GM18498 (cell line): ENCODE measurements at regions not wholly inside any gene's neighbourhood (a gene's known extent, or its start where the extent isn't known, plus 50 kb on each side); places are given as distances from the start of the nearest gene placed in this dataset.
A peak's percentile ranks its signal among the peaks of the same experiment; 100 is the strongest.

ENCODE experiments used
- ATAC-seq: cut with Tn5 transposase; IDR thresholded peaks from one replicate; pipeline ENCODE4 v1.9.1; 2021; ENCODE audit warnings: mild to moderate bottlenecking, moderate library complexity; ENCODE audit not compliant: unreplicated experiment

DNA sequence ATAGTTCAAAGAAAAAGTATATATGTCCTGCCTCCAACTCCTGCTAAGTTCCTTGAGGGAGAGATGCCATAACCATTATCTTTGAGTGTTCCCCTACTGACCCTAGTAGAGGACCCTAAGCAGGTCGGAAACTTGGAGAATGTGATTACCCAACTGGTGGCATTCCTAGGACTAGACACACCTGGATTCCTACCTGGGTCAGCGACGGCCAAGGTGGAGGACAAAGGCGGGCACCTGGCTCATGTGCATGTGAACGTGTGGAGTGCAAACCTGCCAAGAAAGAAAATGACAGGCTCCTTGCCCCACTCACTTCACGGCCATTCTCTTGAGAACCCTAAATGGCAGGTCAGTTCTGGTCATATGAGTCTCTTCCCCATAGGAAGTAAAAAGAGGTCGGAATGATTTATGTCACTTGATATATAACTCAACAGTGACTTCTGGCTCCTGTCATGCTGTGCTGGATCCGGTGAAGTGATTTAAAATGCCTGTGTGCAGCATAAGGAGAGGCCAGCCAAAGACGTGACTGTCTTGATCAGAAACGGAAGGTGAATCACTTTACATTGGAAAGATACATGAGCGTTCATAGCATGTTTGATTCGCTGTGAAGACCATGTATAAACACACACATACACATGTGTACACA is 371.6 kb downstream of the EIPR1 start:
- ATAC-seq = no peak

DNA sequence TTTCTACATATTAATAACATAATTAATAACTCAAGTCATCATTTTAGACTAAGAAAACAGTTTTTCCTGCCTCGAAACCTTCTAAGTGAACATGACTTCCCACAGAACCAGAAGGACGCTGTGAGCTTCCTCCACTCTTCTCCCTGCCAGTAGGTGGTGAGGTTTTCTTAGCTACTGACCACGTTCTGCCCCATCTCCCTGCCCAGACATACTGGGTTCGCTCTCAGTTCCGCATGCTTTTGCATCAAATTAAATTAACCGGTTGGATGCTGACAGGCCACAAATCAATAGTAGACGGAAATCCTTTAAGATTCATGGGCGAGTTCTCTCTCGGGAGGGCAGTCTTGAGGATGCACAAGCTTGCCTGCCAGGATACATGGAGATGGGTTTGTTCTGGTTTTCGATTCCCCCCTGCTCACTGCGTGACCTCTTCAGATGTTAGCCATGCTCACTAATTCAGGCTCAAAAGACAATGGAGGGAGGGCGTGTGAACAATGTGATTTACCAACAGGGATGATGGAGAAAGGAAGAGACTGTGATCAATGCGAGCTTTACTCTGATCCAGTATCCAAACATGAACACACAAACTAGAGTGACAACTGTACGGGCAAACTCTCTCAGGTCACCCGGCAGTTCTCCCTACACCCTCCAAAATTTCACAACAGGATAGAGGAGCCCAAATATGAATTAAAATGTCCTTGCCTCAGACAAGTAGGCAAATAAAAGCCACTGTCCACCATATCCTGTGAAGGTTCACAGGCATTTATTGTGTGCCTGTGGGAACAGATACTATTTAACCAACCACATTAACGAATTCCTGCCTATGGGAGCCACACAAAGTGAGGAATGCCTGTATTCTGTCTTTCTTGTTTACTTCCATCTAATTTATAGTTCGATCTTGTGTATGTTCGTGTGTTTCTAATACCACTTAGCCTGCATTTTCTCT is 375.7 kb downstream of the EIPR1 start:
- ATAC-seq = peak; percentile 72

DNA sequence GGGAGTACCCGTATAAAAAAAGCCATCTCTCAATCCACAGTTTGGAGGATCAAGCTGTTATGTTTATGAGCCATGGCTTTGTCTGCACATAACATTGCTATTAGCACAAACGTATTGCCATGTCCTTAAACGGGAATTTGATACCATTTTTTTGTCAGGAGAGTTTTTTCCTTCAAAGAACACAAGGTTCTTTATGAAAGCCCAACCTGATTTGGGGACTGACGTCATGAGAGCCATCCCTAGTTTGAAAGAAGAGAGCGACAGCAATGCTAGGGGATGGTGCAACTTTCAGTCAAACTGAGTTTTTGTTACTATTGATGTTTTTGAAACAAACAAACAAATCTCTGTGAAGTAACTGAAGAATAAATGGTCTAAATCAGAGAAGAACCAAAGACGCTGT is 376.6 kb downstream of the EIPR1 start:
- no peak for ATAC-seq

DNA sequence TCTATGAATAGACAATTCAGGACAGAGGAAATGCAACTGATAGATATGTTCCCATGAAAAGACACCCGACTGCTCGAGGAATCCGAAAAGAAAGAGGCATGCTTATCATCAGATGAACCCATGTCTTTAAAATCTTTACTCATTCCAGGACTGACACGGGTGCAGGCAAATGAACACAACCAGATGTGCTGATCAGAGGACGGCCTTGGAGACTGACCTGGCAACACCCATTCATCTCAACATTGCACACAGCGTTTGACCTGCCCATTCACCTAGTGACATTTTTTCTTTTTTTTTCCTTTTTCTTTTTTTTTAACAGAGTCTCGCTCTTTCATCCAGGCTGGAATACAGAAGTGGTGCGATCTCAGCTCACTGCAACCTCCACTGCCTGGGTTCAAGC is 377.5 kb downstream of the EIPR1 start:
- ATAC-seq = no peak

DNA sequence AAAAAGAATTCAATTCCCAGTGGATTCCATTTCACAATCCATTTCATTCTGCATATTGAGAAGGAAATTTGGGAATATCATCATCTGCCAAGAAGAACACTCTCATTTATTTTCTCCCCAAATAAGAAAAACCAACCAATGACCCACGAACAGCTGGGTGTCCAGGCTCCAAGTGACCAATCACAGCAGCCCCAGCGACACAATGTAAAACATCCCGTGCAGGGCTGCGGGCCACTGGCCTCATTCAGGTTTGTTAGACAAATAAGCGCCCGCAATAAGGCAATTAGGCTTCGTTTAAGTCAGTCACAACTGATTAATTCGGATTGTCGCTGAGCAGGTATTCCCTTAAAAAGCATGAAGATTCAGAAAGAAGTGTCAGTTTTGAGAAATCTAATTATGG is 378.6 kb downstream of the EIPR1 start:
- no peak for ATAC-seq

DNA sequence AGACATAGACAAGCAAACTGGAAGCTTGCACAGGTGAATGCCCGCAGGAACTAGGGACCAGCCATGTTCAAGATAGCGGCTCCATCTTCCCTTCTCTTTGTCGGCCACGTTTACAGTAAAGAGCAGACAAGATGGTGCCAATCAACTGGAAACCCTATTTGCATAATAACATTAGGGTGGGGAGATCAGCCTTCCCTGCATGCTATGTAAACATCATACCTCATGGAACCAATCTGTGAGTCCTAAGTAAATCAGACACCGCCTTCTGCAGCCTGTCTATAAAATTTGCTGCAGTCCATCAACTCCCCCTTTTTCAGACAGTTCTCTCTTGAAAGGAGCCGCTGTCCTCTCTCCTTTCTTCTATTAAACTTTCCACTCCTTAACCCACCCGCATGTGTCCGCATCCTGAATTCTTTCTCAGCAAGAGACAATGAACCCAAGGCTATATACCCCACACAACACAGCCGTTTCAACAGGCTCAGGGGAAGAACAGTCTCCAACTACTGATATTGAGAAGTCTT is 384.4 kb downstream of the EIPR1 start:
- ATAC-seq = no peak

DNA sequence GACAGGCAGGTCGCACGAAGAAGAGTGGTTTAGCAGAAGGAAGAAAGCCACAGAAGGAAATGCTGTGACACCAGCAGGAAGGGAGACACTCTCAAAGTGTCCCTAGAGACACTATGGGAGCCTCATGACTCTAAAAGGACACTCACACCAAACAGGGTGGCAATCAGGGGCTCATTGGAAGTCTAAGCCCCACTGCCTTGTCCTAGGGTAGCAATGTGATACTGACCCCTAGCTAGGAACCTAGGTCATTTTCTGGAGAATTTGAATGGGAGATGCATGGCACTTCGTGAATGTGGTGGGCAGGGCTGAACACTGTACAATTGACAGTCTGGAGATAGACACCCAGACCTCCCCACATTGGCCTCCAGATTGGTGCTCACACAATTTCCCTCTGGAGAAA is 385.0 kb downstream of the EIPR1 start:
- ATAC-seq = no peak

DNA sequence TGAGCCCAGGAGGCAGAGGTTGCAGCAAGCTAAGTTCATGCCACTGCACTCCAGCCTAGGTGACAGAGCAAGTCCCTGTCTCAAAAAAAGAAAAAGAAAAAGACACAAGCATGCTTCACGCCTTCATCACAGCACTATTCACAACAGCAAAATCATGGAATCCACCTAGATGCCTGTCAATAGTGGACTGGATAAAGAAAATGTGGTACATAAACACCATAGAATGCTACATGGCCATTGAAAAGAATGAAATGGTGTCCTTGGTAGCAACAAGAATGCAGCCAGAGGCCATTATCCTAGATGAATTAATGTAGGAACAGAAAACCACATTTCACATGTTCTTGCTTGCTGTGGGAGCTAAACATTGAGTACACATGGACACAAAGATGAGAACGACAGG is 392.6 kb downstream of the EIPR1 start:
- ATAC-seq = no peak

DNA sequence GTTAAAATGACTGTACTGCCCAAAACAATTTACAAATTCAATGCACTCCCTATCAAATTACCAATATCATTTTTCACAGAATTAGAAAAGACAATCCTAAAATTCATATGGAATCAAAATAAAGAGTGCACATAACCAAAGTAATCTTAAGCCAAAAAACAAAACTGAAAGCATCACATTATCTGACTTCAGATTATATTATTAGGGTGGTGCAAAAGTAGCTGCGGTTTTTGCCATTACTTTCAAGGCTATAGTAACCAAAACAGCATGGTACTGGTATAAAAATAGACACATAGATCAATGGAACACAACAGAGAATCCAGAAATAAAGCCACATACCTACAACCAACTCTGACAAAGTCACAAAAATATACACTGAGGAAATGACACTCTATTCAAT is 396.6 kb downstream of the EIPR1 start:
- no peak for ATAC-seq

DNA sequence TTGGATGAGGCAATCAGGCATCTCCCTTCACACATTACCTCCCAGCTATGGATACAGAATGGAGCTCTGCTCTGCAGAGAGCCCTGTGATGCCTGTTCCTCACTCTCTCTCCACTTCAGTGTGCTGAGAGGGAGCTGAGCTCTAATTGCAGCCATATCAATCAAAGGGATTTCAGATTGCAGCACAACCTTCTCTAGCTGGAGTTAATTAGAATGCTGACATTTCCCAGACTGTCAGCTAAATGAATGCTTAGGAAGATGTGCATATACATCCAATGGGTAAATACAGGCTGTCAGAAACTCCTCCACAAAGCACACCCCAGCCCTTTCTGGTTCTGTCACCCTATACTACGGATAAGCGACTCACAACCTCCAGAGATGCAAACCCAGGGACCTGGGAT is 402.6 kb downstream of the EIPR1 start:
- ATAC-seq = no peak

DNA sequence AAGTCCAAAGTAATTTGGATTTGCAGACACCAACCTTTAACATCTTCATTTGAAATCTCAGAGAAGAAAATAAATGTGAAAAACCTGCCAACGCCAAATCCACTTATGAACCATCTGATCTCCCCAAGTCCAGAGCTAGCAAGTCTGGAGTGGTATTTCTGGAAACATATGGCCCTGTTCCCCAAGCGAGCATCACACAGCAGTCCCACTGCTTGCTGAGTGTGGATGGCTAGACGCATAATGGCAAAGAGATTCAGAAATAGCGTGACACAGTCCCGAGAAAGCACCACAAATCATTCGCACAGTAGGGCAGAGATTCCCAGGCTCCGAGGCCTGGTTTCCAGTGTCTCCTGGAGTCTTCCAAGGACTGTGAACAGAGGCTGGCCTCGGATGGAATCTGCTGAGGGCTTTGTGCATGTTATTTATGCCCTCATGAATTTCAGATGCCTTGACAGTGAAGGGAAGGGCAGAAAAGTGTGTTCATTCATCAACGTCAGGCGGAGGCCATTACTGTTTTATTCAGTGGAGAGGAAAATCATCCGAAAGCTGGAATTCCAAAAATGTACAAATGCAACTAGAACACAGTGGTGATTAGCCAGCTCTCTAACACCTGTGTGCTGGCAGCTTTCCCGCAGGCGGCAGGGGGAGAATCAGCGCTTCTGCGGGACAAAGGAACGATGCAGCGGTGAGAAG is 417.0 kb downstream of the EIPR1 start:
- no peak for ATAC-seq

DNA sequence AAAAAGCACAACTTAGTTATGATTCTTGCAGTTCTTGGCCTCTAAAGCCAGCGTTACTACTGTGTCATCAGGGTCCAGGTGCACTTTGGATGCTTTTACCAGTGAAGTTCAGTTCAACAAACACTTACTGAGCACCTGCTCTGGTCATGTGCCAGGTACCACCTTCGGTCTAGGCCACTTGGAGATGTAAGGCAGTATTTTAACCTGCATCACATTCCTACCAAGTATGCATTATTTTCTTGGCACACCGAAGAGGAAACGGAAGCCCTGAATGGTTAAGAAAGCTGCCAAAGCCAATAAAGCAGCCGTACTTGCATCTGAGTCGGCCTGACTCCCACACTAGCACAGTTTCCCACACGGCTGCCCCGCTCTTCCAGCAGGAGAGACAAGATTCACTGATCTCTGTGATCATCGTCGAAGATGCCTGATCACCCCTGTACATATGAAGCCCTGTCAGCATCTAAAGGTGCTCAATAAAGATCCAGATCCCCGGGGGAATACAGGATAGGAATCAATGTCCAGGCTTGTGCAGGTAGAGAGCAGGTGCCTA is 427.1 kb downstream of the EIPR1 start:
- no peak for ATAC-seq

DNA sequence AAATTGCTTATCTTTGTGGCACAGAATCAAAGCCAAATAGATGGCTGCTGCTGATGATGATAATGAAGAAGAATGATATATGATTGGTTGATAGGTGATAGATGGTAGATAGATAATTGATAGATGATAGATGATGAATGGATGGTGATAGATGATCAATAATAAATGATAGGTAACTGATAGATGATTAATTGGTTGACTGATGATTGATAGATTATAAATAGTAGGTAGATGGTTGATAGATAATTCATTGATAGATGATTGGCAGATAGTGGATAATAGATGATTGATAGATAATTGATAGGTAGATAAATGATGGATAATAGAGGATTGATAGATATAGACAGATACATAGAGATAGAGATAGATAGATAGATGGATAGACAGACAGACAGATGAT is 430.2 kb downstream of the EIPR1 start:
- no peak for ATAC-seq

DNA sequence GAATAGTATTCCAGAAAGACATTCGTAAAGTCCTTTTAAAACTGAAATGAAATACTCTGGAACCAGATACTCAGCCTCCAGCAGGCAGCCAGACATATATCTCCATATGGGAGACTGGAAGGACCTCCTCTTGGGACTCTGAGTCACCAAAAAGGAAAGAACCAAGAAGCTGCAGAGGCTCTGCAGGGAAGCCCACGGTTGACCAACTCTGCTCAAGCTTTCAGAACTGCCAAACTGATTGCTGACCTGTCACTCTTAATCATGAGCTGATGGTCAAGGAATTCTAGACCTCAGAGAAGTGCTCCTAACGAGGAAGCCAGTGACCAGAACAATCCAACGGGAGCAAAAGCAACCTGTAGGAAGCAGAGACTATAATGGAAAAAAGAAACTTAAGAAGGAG is 434.7 kb downstream of the EIPR1 start:
- ATAC-seq = no peak

DNA sequence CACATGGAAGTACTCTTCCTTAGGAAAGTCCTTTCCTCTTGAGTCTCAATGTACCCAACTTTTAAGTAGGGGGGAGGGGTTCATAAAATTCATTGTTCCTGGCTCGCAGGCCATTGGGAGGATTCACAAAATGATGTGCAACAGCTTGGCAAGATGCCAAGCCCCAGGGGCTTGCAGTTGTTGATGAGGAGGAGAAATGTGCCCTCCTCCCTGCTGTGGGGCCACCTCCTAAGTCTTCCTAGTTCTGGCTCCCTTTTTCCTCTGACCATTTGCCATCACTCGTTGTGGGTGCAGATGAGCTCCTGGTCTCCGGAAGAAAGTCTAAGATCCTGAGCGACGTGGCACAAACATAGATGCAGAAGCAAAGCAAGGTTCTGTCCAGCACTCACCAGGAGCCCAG is 435.4 kb downstream of the EIPR1 start:
- no peak for ATAC-seq

DNA sequence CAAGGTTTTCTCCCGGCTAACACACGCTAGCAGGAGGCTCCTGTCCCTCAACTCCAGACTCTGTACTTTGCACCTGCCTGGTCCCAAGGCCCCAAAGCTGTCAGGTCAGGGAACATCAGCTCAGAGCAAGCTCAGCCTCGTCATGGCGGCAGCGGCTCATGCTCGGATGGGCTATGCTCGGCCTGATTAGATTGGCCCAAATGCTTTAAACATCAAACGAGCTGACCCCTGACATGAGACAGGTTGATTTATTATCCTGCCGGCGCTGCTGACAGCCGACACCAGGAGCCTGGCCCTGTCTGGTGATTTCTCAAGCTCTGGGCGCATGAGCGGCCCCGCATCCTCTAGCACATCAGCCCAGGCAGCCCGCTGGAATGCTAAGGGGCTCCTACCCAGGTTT is 436.4 kb downstream of the EIPR1 start:
- no peak for ATAC-seq

DNA sequence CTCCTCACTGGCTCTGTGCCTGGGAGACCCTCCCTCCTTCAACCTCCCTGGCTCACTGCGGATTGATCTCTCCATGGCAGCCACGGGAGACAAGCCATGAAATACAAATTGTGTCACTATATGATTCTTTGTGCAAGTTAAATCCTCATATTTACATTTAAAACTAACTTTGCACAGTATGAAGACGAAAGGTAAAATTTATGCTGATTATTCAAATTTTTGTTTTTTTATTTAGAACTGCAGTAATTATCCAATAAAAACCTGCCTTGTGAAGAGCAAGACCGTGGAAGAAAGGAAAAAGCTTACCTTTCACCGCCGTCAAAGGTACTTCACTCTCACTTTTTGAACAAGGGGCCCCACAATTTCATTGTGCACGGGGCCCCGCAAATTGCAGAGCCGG is 436.9 kb downstream of the EIPR1 start:
- ATAC-seq = no peak

DNA sequence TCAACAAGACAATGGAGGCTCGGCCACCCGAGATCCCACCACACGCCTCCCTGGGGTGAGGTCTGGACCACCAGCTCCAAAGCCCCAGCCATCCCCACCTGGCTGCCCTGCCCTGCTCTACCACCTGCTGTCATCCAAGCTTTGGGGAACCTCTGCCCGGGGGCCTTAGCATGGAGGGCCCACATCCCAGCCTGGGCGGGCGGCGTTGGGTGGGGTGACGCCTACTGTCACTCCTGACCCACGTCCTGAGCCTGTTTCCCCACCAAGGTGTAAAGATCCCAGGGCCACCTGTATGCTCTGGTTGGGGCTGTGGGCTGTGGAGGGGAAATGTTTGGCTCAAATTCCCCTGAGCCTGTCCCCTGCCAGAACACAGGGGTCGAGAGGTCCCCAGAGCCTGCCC is 437.6 kb downstream of the EIPR1 start:
- ATAC-seq = no peak

DNA sequence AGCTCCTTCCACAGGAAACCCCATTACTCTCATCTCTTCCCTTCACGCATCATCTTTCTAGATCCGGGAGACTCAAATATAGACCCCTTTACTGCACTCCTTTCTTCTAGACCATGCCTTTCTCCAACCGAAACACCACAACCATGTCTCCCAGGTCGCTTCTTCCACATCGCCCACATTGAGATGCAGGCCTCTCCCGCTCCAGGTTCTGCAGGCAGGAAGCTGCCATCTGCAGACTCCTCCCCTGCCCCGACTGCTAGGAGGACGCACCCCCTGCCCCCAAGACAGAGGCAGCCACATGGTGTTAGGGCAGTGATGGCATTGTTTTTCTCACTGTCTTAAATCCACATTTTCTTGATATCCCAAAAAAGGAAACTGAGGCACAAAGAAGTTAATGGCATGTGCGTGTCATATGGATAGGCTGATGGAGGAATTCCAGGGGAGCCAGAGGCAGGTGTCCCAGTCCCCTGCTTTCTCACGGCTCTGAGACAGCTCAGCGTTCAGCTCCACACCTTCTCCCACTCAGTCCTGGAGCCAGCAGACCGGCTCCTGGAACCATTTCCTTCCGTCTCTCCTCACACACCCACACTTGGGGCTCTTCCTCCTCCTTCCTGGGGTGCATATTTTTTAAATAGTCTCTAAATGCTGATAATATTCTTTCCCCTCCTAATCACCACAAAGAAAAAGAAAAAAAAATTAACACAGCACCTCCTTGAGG is 438.4 kb downstream of the EIPR1 start:
- ATAC-seq = no peak

DNA sequence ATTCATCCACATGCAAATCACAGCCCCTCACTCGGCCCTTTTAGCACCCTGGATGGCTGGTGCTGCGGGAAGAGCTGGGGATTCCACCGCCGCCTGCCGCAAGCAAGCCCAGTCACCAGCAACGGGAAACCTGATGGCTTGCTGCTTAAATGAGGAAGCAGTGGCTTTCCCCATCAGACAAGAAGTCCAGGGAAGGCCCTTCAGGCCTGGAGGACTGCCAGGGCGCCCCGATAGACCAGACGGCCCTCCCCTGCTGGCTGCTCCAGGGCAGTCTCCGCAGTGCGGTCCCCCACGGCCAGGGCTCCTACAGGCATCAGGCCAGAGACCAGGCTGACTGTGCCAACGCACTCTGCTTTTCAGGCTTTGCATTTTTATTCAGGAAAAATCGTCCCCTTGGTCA is 439.1 kb downstream of the EIPR1 start:
- no peak for ATAC-seq
